IMR-90 (cell line): ENCODE measurements at regions not wholly inside any gene's neighbourhood (a gene's known extent, or its start where the extent isn't known, plus 50 kb on each side); places are given as distances from the start of the nearest gene placed in this dataset.

Source experiments
- CHD1 ChIP-seq: IDR thresholded peaks from 2 replicates; pipeline ENCODE4 v1.6.1; 2012; ENCODE audit warnings: low read depth, low read length, improper control_type of control experiment
- CTCF ChIP-seq: conservative IDR thresholded peaks from 2 replicates; pipeline ENCODE4 v1.5.1; 2012; ENCODE audit warnings: mild to moderate bottlenecking, low read depth, low read length, improper control_type of control experiment
- FOS ChIP-seq: fragments of 150-350 bp; IDR thresholded peaks from 2 replicates; pipeline ENCODE4 v1.6.1; 2016; ENCODE audit warnings: low read depth, low read length
- MXI1 ChIP-seq: IDR thresholded peaks from 2 replicates; pipeline ENCODE4 v1.6.1; 2012; ENCODE audit warnings: low read depth, mild to moderate bottlenecking, low read length, moderate library complexity, borderline replicate concordance
- NFE2L2 ChIP-seq: fragments of 150-350 bp; IDR thresholded peaks from 2 replicates; pipeline ENCODE4 v1.6.1; 2016; ENCODE audit warnings: low read depth, mild to moderate bottlenecking, low read length
- POLR2A ChIP-seq: IDR thresholded peaks from 2 replicates; pipeline ENCODE4 v1.6.1; 2012; ENCODE audit warnings: mild to moderate bottlenecking, low read depth, low read length
- RAD21 ChIP-seq: IDR thresholded peaks from 2 replicates; pipeline ENCODE4 v1.6.1; 2012; ENCODE audit warnings: low read length, improper control_type of control experiment
- RFX5 ChIP-seq: IDR thresholded peaks from 2 replicates; pipeline ENCODE4 v1.8.0; 2012; ENCODE audit warnings: low read depth, mild to moderate bottlenecking, low read length, moderate library complexity
- SMC3 ChIP-seq: fragments of 150-350 bp; IDR thresholded peaks from 2 replicates; pipeline ENCODE4 v1.6.1; 2016; ENCODE audit warnings: low read depth, mild to moderate bottlenecking, antibody characterized with exemption, low read length, moderate library complexity

DNA sequence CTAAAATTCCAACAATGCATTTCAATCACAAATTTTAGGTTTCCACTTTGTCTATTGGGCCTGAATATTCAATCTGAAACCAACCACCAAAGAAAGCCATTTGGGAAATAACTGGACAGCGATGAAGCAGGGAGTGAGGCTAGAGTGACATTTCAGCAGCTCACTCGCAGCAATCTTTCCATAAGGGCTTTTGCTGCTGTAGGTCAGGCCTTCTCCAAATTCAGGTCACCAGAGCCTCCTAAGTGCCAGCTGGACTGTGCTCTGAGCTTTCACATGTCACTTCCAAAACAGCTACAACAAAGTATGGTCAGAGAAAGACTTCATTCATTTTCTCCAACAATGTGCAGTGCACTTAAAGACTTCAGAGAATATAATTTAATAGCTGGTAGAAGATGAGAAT, 194.8 kb downstream of the FRK start:
- TF ChIP-seq CTCF (no peak), RFX5 (no peak), NFE2L2 (no peak), RAD21 (no peak), POLR2A (no peak), FOS (no peak), SMC3 (no peak), CHD1 (no peak), MXI1 (no peak)
